PFSK-1 (cell line): ENCODE measurements at regions not wholly inside any gene's neighbourhood (a gene's known extent, or its start where the extent isn't known, plus 50 kb on each side); places are given as distances from the start of the nearest gene placed in this dataset.

Experiments used
- POLR2AphosphoS5 ChIP-seq: IDR thresholded peaks from 2 replicates; pipeline ENCODE4 v1.6.1; 2012; ENCODE audit warnings: low read depth, mild to moderate bottlenecking, control low read depth, low read length, moderate library complexity
- TF ChIP-seq, protein P1 (sequence below), 2 experiments: IDR thresholded peaks; 2 replicates each; pipeline versions ENCODE4 v1.6.1 to v1.8.0; 2011 to 2012; ENCODE audit warnings: low read depth in 2 of 2, low read length in 2 of 2, control low read depth in 1 of 2, inconsistent platforms in 1 of 2, mild to moderate bottlenecking in 1 of 2, moderate library complexity in 1 of 2; ENCODE audit not compliant: insufficient read depth in 1 of 2

DNA sequence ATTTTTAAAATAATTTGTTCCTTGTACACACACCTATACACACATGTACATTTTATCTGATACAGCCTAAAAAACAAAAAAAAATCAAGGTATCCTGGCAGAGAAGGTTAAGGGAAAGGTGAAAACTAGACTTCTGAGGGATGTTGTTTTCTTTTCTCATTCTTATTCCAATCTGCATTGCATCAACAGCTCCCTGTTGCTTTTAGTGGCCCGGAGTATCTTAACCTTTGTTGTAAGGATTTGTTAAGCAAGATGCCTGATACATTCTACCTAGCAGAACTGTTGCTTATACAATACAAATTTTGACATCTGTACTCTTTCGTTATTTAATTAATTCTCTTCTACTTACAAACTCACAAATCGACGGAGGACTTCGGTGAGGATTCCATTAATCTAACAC, 167.4 kb downstream of the GNAI1 start:
- TF ChIP-seq, protein P1, sequence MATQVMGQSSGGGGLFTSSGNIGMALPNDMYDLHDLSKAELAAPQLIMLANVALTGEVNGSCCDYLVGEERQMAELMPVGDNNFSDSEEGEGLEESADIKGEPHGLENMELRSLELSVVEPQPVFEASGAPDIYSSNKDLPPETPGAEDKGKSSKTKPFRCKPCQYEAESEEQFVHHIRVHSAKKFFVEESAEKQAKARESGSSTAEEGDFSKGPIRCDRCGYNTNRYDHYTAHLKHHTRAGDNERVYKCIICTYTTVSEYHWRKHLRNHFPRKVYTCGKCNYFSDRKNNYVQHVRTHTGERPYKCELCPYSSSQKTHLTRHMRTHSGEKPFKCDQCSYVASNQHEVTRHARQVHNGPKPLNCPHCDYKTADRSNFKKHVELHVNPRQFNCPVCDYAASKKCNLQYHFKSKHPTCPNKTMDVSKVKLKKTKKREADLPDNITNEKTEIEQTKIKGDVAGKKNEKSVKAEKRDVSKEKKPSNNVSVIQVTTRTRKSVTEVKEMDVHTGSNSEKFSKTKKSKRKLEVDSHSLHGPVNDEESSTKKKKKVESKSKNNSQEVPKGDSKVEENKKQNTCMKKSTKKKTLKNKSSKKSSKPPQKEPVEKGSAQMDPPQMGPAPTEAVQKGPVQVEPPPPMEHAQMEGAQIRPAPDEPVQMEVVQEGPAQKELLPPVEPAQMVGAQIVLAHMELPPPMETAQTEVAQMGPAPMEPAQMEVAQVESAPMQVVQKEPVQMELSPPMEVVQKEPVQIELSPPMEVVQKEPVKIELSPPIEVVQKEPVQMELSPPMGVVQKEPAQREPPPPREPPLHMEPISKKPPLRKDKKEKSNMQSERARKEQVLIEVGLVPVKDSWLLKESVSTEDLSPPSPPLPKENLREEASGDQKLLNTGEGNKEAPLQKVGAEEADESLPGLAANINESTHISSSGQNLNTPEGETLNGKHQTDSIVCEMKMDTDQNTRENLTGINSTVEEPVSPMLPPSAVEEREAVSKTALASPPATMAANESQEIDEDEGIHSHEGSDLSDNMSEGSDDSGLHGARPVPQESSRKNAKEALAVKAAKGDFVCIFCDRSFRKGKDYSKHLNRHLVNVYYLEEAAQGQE (IDR thresholded peaks at IDR 0.05; ENCODE audit: insufficient read depth in 1 of 2, low read depth in 2 of 2, low read length in 2 of 2), result no peak
- TF ChIP-seq POLR2AphosphoS5, result no peak
